ENCODE measurements at regions not wholly inside any gene's neighbourhood (a gene's known extent, or its start where the extent isn't known, plus 50 kb on each side); places are given as distances from the start of the nearest gene placed in this dataset.

- no peaks in the 10 kb centered on the region for H3K27me3 ChIP-seq (replicated peaks; ENCODE audit: insufficient read depth)
- H3K4me3 ChIP-seq: no peak overlapping the region
- no peaks in the 10 kb centered on the region for H3K9me3 ChIP-seq
- no peaks in the 10 kb centered on the region for H3K4me1 ChIP-seq (ENCODE audit: control insufficient read depth in 1 of 2, low read depth in 2 of 2)
- no peaks in the 10 kb centered on the region for H3K36me3 ChIP-seq
- no peak overlapping the region for H3K27ac ChIP-seq
- ATAC-seq (ENCODE audit: insufficient number of reproducible peaks, low FRiP score, low read depth) (no peak), DNase-seq (ENCODE audit: low spot score) (no peak)
- no peak for TF ChIP-seq CTCF (IDR thresholded peaks at IDR 0.05)
Measured at GRCh38 chr5:3161672-3162071, 410.2 kb upstream of the IRX2 start.

GRCh38 chr5:3157214-3157613 lies 405.7 kb upstream of the IRX2 start:
- Histone ChIP-seq H3K4me3 (no peak overlapping the region), H3K27me3 (replicated peaks; ENCODE audit: insufficient read depth) (no peaks in the 10 kb centered on the region), H3K27ac (no peak overlapping the region), H3K36me3 (no peaks in the 10 kb centered on the region), H3K4me1 (ENCODE audit: control insufficient read depth in 1 of 2, low read depth in 2 of 2) (no peaks in the 10 kb centered on the region), H3K9me3 (no peaks in the 10 kb centered on the region)
- DNase-seq (ENCODE audit: low spot score) (no peak), ATAC-seq (ENCODE audit: insufficient number of reproducible peaks, low FRiP score, low read depth) (no peak)
- no peak for TF ChIP-seq CTCF (IDR thresholded peaks at IDR 0.05)

GRCh38 chr5:3155717-3156116 lies 404.2 kb upstream of the IRX2 start:
- no peaks in the 10 kb centered on the region for H3K27me3 ChIP-seq (replicated peaks; ENCODE audit: insufficient read depth)
- H3K27ac ChIP-seq: no peak overlapping the region

GRCh38 chr5:3155046-3155445 lies 403.6 kb upstream of the IRX2 start:
- Histone ChIP-seq H3K4me3 (no peak overlapping the region), H3K36me3 (no peaks in the 10 kb centered on the region), H3K27ac (no peak overlapping the region), H3K9me3 (no peaks in the 10 kb centered on the region), H3K27me3 (replicated peaks; ENCODE audit: insufficient read depth) (no peaks in the 10 kb centered on the region), H3K4me1 (ENCODE audit: control insufficient read depth in 1 of 2, low read depth in 2 of 2) (no peaks in the 10 kb centered on the region)
- no peak for DNase-seq (ENCODE audit: low spot score)
- no peak for TF ChIP-seq CTCF (IDR thresholded peaks at IDR 0.05)
- no peak for ATAC-seq (ENCODE audit: insufficient number of reproducible peaks, low FRiP score, low read depth)

More at GRCh38 chr5:3155717-3156116, 404.2 kb upstream of the IRX2 start:
- no peak for DNase-seq (ENCODE audit: low spot score)
- H3K4me3 ChIP-seq: no peak overlapping the region
- no peaks in the 10 kb centered on the region for H3K9me3 ChIP-seq
- no peak for ATAC-seq (ENCODE audit: insufficient number of reproducible peaks, low FRiP score, low read depth)
- H3K4me1 ChIP-seq (ENCODE audit: control insufficient read depth in 1 of 2, low read depth in 2 of 2): no peaks in the 10 kb centered on the region
- no peak for TF ChIP-seq CTCF (IDR thresholded peaks at IDR 0.05)
- H3K36me3 ChIP-seq: no peaks in the 10 kb centered on the region

- no peak for DNase-seq (ENCODE audit: low spot score)
- no peak for TF ChIP-seq CTCF (IDR thresholded peaks at IDR 0.05)
- no peaks in the 10 kb centered on the region for H3K36me3 ChIP-seq
- H3K4me1 ChIP-seq (ENCODE audit: control insufficient read depth in 1 of 2, low read depth in 2 of 2): no peaks in the 10 kb centered on the region
- H3K27ac ChIP-seq: no peak overlapping the region
- no peak overlapping the region for H3K4me3 ChIP-seq
- H3K9me3 ChIP-seq: no peaks in the 10 kb centered on the region
- no peak for ATAC-seq (ENCODE audit: insufficient number of reproducible peaks, low FRiP score, low read depth)
- H3K27me3 ChIP-seq (replicated peaks; ENCODE audit: insufficient read depth): no peaks in the 10 kb centered on the region
Measured at GRCh38 chr5:3153906-3154305, 402.4 kb upstream of the IRX2 start.
